ENCODE measurements at regions not wholly inside any gene's neighbourhood (a gene's known extent, or its start where the extent isn't known, plus 50 kb on each side); places are given as distances from the start of the nearest gene placed in this dataset.

GRCh38 chr5:17357504-17357903 is 140.1 kb downstream of the BASP1 start:
- H4K20me1 ChIP-seq (ENCODE audit: insufficient read depth, low read length), result no peaks in the 10 kb centered on the region
- no peaks in the 10 kb centered on the region; the same call in 1 of the 2 replicates for H3K36me3 ChIP-seq (ENCODE audit: insufficient read depth, low read length)
- ChIA-PET POLR2A (interaction anchor here (1.0 to 1.5 kb wide), 2 partner anchors 11 to 24 kb away, joined by 3 to 6 read pairs; no protein-coding TSS in a partner anchor), CTCF (ENCODE audit: unreplicated experiment) (no interaction called here)
- intact Hi-C loops (cut with micrococcal nuclease; ENCODE audit: unreplicated experiment), result no loop called here
- no peaks in the 10 kb centered on the region for H3K9me2 ChIP-seq (ENCODE audit: insufficient read depth, low read length)
- H2AFZ ChIP-seq (ENCODE audit: low read length), result no peak overlapping the region
- H3K27ac ChIP-seq (ENCODE audit: low read depth, low read length, poor library complexity, severe bottlenecking), result no peak overlapping the region
- H3K4me2 ChIP-seq (ENCODE audit: low read length), result no peak overlapping the region
- DNase-seq (ENCODE audit: low spot score), result no peak
- no TSS peak for BruUV-seq (replicated peaks)
- no peak overlapping the region for H3K4me3 ChIP-seq (ENCODE audit: low read depth, low read length, poor library complexity, severe bottlenecking)
- peaks cover 10% of the 10 kb centered on the region for H3K4me1 ChIP-seq (ENCODE audit: insufficient read depth, low read length, poor library complexity, severe bottlenecking)
- peaks cover 5% of the 10 kb centered on the region; the same call in 1 of the 2 replicates for H3K9me3 ChIP-seq (ENCODE audit: low read length)
- H3K79me2 ChIP-seq (ENCODE audit: insufficient read depth, low read depth, low read length), result no peaks in the 10 kb centered on the region
- no peak for TF ChIP-seq CTCF (conservative IDR thresholded peaks at IDR 0.05; ENCODE audit: low read length)
- TF ChIP-seq EZH2phosphoT487 (IDR thresholded peaks at IDR 0.05; ENCODE audit: borderline replicate concordance, low read depth, low read length), result no peak

GRCh38 chr5:17358031-17358430 is 140.0 kb upstream of the TAF11L2 start:
- TF ChIP-seq EZH2phosphoT487 (IDR thresholded peaks at IDR 0.05; ENCODE audit: borderline replicate concordance, low read depth, low read length), result no peak
- TF ChIP-seq CTCF (conservative IDR thresholded peaks at IDR 0.05; ENCODE audit: low read length), result no peak
- H3K27ac ChIP-seq (ENCODE audit: low read depth, low read length, poor library complexity, severe bottlenecking), result no peak overlapping the region
- BruUV-seq (replicated peaks), result no TSS peak
- H3K79me2 ChIP-seq (ENCODE audit: insufficient read depth, low read depth, low read length), result no peaks in the 10 kb centered on the region
- H3K9me3 ChIP-seq (ENCODE audit: low read length), result peaks cover 5% of the 10 kb centered on the region; the same call in 1 of the 2 replicates
- no peak overlapping the region for H2AFZ ChIP-seq (ENCODE audit: low read length)
- ChIA-PET POLR2A (no interaction called here), CTCF (ENCODE audit: unreplicated experiment) (no interaction called here)
- H3K4me2 ChIP-seq (ENCODE audit: low read length), result no peak overlapping the region
- no peak for DNase-seq (ENCODE audit: low spot score)
- peaks cover 10% of the 10 kb centered on the region for H3K4me1 ChIP-seq (ENCODE audit: insufficient read depth, low read length, poor library complexity, severe bottlenecking)
- H3K4me3 ChIP-seq (ENCODE audit: low read depth, low read length, poor library complexity, severe bottlenecking), result no peak overlapping the region
- no peaks in the 10 kb centered on the region for H3K9me2 ChIP-seq (ENCODE audit: insufficient read depth, low read length)
- H3K36me3 ChIP-seq (ENCODE audit: insufficient read depth, low read length), result no peaks in the 10 kb centered on the region; the same call in 1 of the 2 replicates
- intact Hi-C loops (cut with micrococcal nuclease; ENCODE audit: unreplicated experiment), result no loop called here
- no peaks in the 10 kb centered on the region for H4K20me1 ChIP-seq (ENCODE audit: insufficient read depth, low read length)

- H3K27ac ChIP-seq (ENCODE audit: low read depth, low read length, poor library complexity, severe bottlenecking), result no peak overlapping the region
- peaks cover 10% of the 10 kb centered on the region for H3K4me1 ChIP-seq (ENCODE audit: insufficient read depth, low read length, poor library complexity, severe bottlenecking)
- POLR2A ChIA-PET, result no interaction called here
- H3K79me2 ChIP-seq (ENCODE audit: insufficient read depth, low read depth, low read length), result no peaks in the 10 kb centered on the region
- no TSS peak for BruUV-seq (replicated peaks)
- no peak for DNase-seq (ENCODE audit: low spot score)
- H3K36me3 ChIP-seq (ENCODE audit: insufficient read depth, low read length), result no peaks in the 10 kb centered on the region; the same call in 1 of the 2 replicates
- intact Hi-C loops (cut with micrococcal nuclease; ENCODE audit: unreplicated experiment), result no loop called here
- H3K9me3 ChIP-seq (ENCODE audit: low read length), result peaks cover 5% of the 10 kb centered on the region; the same call in 1 of the 2 replicates
- H4K20me1 ChIP-seq (ENCODE audit: insufficient read depth, low read length), result no peaks in the 10 kb centered on the region
- TF ChIP-seq EZH2phosphoT487 (IDR thresholded peaks at IDR 0.05; ENCODE audit: borderline replicate concordance, low read depth, low read length) (no peak), CTCF (conservative IDR thresholded peaks at IDR 0.05; ENCODE audit: low read length) (no peak)
- no peak overlapping the region for H3K4me3 ChIP-seq (ENCODE audit: low read depth, low read length, poor library complexity, severe bottlenecking)
- H3K4me2 ChIP-seq (ENCODE audit: low read length), result no peak overlapping the region
- CTCF ChIA-PET (ENCODE audit: unreplicated experiment), result no interaction called here
- H2AFZ ChIP-seq (ENCODE audit: low read length), result no peak overlapping the region
- no peaks in the 10 kb centered on the region for H3K9me2 ChIP-seq (ENCODE audit: insufficient read depth, low read length)
Observed at GRCh38 chr5:17359451-17360011, 138.5 kb upstream of the TAF11L2 start.
